Frontal cortex (tissue), 3 donors: ENCODE measurements at regions not wholly inside any gene's neighbourhood (a gene's known extent, or its start where the extent isn't known, plus 50 kb on each side); places are given as distances from the start of the nearest gene placed in this dataset.

Experiments
- DNase-seq, 2 donors: peaks; one replicate each; pipeline ENCODE4 v3.0.0; 2012; ENCODE audit warnings: low spot score in 2 of 2
- FAIRE-seq: peaks from 2 replicates; lab custom pipeline; 2012; peaks lifted over from hg19 to GRCh38; lab: Jason Lieb, UNC
- donor health status: control.
- donor health status: control.
- donor health status: control.

- FAIRE-seq (no peak), DNase-seq (no peak)
These were observed 52.0 kb upstream of the NPAS1 start for GRCh38 chr19:46967578-46968032.
